ENCODE measurements at regions not wholly inside any gene's neighbourhood (a gene's known extent, or its start where the extent isn't known, plus 50 kb on each side); places are given as distances from the start of the nearest gene placed in this dataset.

GRCh38 chr10:128884033-128884425 is 583.0 kb upstream of the MGMT start:
- Histone ChIP-seq H3K4me1 (ENCODE audit: control insufficient read depth in 1 of 2, insufficient read depth in 2 of 2, low read length in 2 of 2) (no peaks in the 10 kb centered on the region), H3K27me3 (ENCODE audit: insufficient read depth, low read length) (no peaks in the 10 kb centered on the region), H3K4me2 (ENCODE audit: low read length) (no peak overlapping the region), H3K9me3 (ENCODE audit: control insufficient read depth in 1 of 2, insufficient read depth in 1 of 2, low read depth in 1 of 2, low read length in 2 of 2) (peaks cover 8 to 12% of the 10 kb centered on the region in 2 experiments; a peak in 3 of 4 replicates), H4K20me1 (ENCODE audit: insufficient read depth) (no peaks in the 10 kb centered on the region), H3K9ac (ENCODE audit: low read length) (no peak overlapping the region), H2AFZ (ENCODE audit: low read depth, low read length, poor library complexity, severe bottlenecking) (no peak overlapping the region), H3K9me2 (ENCODE audit: insufficient read depth) (no peaks in the 10 kb centered on the region), H3K27ac (ENCODE audit: low read depth, low read length) (no peak overlapping the region), H3K36me3 (ENCODE audit: control insufficient read depth in 1 of 2, insufficient read depth in 2 of 2, low read length in 2 of 2) (no peaks in the 10 kb centered on the region), H3K79me2 (ENCODE audit: insufficient read depth, low read length) (no peaks in the 10 kb centered on the region), H3K4me3 (replicated peaks in 1 of 2; ENCODE audit: low read depth in 1 of 2, low read length in 2 of 2) (no peak overlapping the region)
- ChIA-PET CTCF (no interaction called here), POLR2A (no interaction called here), RAD21 (ENCODE audit: low non-redundant PET in 1 of 2, low total read pairs in 2 of 2, uncharacterized antibody in 2 of 2, unreplicated experiment in 2 of 2) (no interaction called here)
- DNase-seq (ENCODE audit: low read depth, low spot score), result no peak
- no TSS peak for BruUV-seq (replicated peaks)
- ATAC-seq, result no peak
- intact Hi-C loops (cut with micrococcal nuclease), result no loop called here
- no peak for TF ChIP-seq POLR2A (IDR thresholded peaks at IDR 0.05; ENCODE audit: borderline replicate concordance, extremely low read depth, insufficient read depth, insufficient read length)
- TF ChIP-seq SP1 (IDR thresholded peaks at IDR 0.05; ENCODE audit: low read depth), result no peak
- no peak for TF ChIP-seq SRF (IDR thresholded peaks at IDR 0.05; ENCODE audit: low read depth)
- TF ChIP-seq ATF3 (IDR thresholded peaks at IDR 0.05), result no peak
- no peak for TF ChIP-seq MAX (IDR thresholded peaks at IDR 0.05)
- no peak for TF ChIP-seq RAD21 (IDR thresholded peaks at IDR 0.05; ENCODE audit: low read depth)
- no peak for TF ChIP-seq EGR1 (IDR thresholded peaks at IDR 0.05; ENCODE audit: low read depth)

GRCh38 chr10:128884496-128885072 is 582.5 kb upstream of the MGMT start:
- Histone ChIP-seq H2AFZ (ENCODE audit: low read depth, low read length, poor library complexity, severe bottlenecking) (no peak overlapping the region), H3K27ac (ENCODE audit: low read depth, low read length) (no peak overlapping the region), H3K9me3 (ENCODE audit: control insufficient read depth in 1 of 2, insufficient read depth in 1 of 2, low read depth in 1 of 2, low read length in 2 of 2) (peaks cover 8 to 12% of the 10 kb centered on the region in 2 experiments; a peak in 3 of 4 replicates), H3K4me1 (ENCODE audit: control insufficient read depth in 1 of 2, insufficient read depth in 2 of 2, low read length in 2 of 2) (no peaks in the 10 kb centered on the region), H3K36me3 (ENCODE audit: control insufficient read depth in 1 of 2, insufficient read depth in 2 of 2, low read length in 2 of 2) (no peaks in the 10 kb centered on the region), H3K4me2 (ENCODE audit: low read length) (no peak overlapping the region), H3K79me2 (ENCODE audit: insufficient read depth, low read length) (no peaks in the 10 kb centered on the region), H3K9ac (ENCODE audit: low read length) (no peak overlapping the region), H3K27me3 (ENCODE audit: insufficient read depth, low read length) (no peaks in the 10 kb centered on the region), H4K20me1 (ENCODE audit: insufficient read depth) (no peaks in the 10 kb centered on the region), H3K4me3 (replicated peaks in 1 of 2; ENCODE audit: low read depth in 1 of 2, low read length in 2 of 2) (no peak overlapping the region), H3K9me2 (ENCODE audit: insufficient read depth) (no peaks in the 10 kb centered on the region)
- no peak for DNase-seq (ENCODE audit: low read depth, low spot score)
- no peak for ATAC-seq
- ChIA-PET POLR2A (no interaction called here), CTCF (no interaction called here), RAD21 (ENCODE audit: low non-redundant PET in 1 of 2, low total read pairs in 2 of 2, uncharacterized antibody in 2 of 2, unreplicated experiment in 2 of 2) (no interaction called here)
- intact Hi-C loops (cut with micrococcal nuclease), result no loop called here
- no TSS peak for BruUV-seq (replicated peaks)
- no peak for TF ChIP-seq ZFX (IDR thresholded peaks at IDR 0.05)
- TF ChIP-seq FOSL1 (IDR thresholded peaks at IDR 0.05; ENCODE audit: low read depth), result no peak
- no peak for TF ChIP-seq YY1 (IDR thresholded peaks at IDR 0.05; ENCODE audit: extremely low read depth, insufficient replicate concordance, low read depth, low read length)
- no peak for TF ChIP-seq CBX3 (IDR thresholded peaks at IDR 0.05; ENCODE audit: low read depth)
- no peak for TF ChIP-seq SRF (IDR thresholded peaks at IDR 0.05; ENCODE audit: low read depth)
- no peak for TF ChIP-seq EGR1 (IDR thresholded peaks at IDR 0.05; ENCODE audit: low read depth)
- no peak for TF ChIP-seq ELF1 (IDR thresholded peaks at IDR 0.05; ENCODE audit: borderline replicate concordance, low read depth)
- no peak for TF ChIP-seq SP1 (IDR thresholded peaks at IDR 0.05; ENCODE audit: low read depth)
- TF ChIP-seq ATF3 (IDR thresholded peaks at IDR 0.05), result no peak
- no peak for TF ChIP-seq POLR2A (IDR thresholded peaks at IDR 0.05; ENCODE audit: borderline replicate concordance, extremely low read depth, insufficient read depth, insufficient read length)
- TF ChIP-seq EZH2 (IDR thresholded peaks at IDR 0.05), result no peak
- no peak for TF ChIP-seq SIN3A (IDR thresholded peaks at IDR 0.05; ENCODE audit: low read depth)
- no peak for TF ChIP-seq JUND (IDR thresholded peaks at IDR 0.05)
- TF ChIP-seq EZH2phosphoT487 (IDR thresholded peaks at IDR 0.05; ENCODE audit: borderline replicate concordance), result no peak
- TF ChIP-seq RAD21 (IDR thresholded peaks at IDR 0.05; ENCODE audit: low read depth), result no peak
- TF ChIP-seq MAX (IDR thresholded peaks at IDR 0.05), result no peak
- TF ChIP-seq CTCF (IDR thresholded peaks at IDR 0.05 in 2 of 3, conservative IDR thresholded peaks at IDR 0.05 in 1 of 3; ENCODE audit: borderline replicate concordance in 1 of 3, insufficient read depth in 1 of 3, low read depth in 2 of 3, low read length in 2 of 3), result no peak
